Brain microvascular endothelial cell (primary cell): ENCODE measurements at regions not wholly inside any gene's neighbourhood (a gene's known extent, or its start where the extent isn't known, plus 50 kb on each side); places are given as distances from the start of the nearest gene placed in this dataset.

Experiments
- DNase-seq: peaks from one replicate; pipeline ENCODE4 v3.0.0-alpha.2; 2020
- H3K27ac ChIP-seq: fragments of 250-450 bp; sonication (Bioruptor Pico); 2 replicates; pipeline ENCODE4 v1.5.1; 2020; ENCODE audit warnings: mild to moderate bottlenecking, moderate library complexity
- H3K27me3 ChIP-seq: fragments of 250-450 bp; sonication (Bioruptor Pico); replicated peaks from 2 replicates; pipeline ENCODE4 v1.5.1; 2020; ENCODE audit warnings: mild to moderate bottlenecking
- H3K36me3 ChIP-seq: fragments of 250-450 bp; sonication (Bioruptor Pico); replicated peaks from 2 replicates; pipeline ENCODE4 v1.5.1; 2020; ENCODE audit warnings: mild to moderate bottlenecking
- H3K4me3 ChIP-seq: 2 replicates; pipeline ENCODE4 v1.5.1; 2011; ENCODE audit warnings: low read depth, mild to moderate bottlenecking, control low read depth, low read length, moderate library complexity
- CTCF ChIP-seq: IDR thresholded peaks from 2 replicates; pipeline ENCODE4 v1.5.1; 2011; ENCODE audit warnings: low read depth, mild to moderate bottlenecking, moderate library complexity, low read length, control low read depth, inconsistent platforms; ENCODE audit errors: missing control alignments
- in situ Hi-C: cut with HindIII; loops from 2 replicates; pipeline ENCODE4 v1.10.0; 2017; ENCODE audit warnings: low sequenced_read_pairs, low pct_ligation_motif_present

- no peaks in the 10 kb centered on the region for H3K27me3 ChIP-seq
- no peak for TF ChIP-seq CTCF
- DNase-seq = no peak
- no peak overlapping the region for H3K27ac ChIP-seq
- H3K4me3 ChIP-seq = no peak overlapping the region
- H3K36me3 ChIP-seq = no peaks in the 10 kb centered on the region
- in situ Hi-C loops = no loop called here
Measured at GRCh38 chr11:23192256-23192655, 332.0 kb upstream of the CCDC179 start.

- Histone ChIP-seq H3K27me3 (no peaks in the 10 kb centered on the region), H3K36me3 (no peaks in the 10 kb centered on the region), H3K27ac (no peak overlapping the region), H3K4me3 (no peak overlapping the region)
- in situ Hi-C loops = no loop called here
- no peak for DNase-seq
- TF ChIP-seq CTCF = no peak
Measured at GRCh38 chr11:23201936-23202522, 341.8 kb upstream of the CCDC179 start.

DNA sequence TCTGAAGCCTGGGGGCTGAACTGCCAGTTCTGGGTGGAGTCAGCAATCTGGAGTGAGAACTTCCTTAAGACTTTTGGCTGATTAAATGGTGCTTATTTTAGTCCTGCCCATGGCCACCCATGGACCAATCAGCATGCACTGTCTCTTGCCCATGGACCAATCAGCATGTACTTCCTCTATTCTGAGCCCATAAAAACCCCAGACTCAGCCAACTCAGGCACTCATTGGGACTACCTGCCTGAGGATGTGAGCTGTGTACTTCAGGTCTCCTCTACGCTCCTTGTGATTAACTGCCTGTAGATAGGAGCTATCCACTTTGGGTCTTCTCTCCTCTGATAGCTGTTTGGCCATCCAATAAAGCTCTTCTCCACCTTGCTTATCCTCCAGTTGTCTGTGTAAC is 342.3 kb upstream of the CCDC179 start:
- H3K36me3 ChIP-seq = no peaks in the 10 kb centered on the region
- no peak for TF ChIP-seq CTCF
- in situ Hi-C loops = no loop called here
- no peaks in the 10 kb centered on the region for H3K27me3 ChIP-seq
- H3K27ac ChIP-seq = no peak overlapping the region
- no peak overlapping the region for H3K4me3 ChIP-seq
- no peak for DNase-seq

GRCh38 chr11:23205156-23205871 is 345.0 kb upstream of the CCDC179 start:
- in situ Hi-C loops = no loop called here
- Histone ChIP-seq H3K36me3 (no peaks in the 10 kb centered on the region), H3K4me3 (no peak overlapping the region), H3K27me3 (no peaks in the 10 kb centered on the region), H3K27ac (peak overlapping the region; percentile 87)
- TF ChIP-seq CTCF = no peak
- peak; percentile 14 for DNase-seq

DNA sequence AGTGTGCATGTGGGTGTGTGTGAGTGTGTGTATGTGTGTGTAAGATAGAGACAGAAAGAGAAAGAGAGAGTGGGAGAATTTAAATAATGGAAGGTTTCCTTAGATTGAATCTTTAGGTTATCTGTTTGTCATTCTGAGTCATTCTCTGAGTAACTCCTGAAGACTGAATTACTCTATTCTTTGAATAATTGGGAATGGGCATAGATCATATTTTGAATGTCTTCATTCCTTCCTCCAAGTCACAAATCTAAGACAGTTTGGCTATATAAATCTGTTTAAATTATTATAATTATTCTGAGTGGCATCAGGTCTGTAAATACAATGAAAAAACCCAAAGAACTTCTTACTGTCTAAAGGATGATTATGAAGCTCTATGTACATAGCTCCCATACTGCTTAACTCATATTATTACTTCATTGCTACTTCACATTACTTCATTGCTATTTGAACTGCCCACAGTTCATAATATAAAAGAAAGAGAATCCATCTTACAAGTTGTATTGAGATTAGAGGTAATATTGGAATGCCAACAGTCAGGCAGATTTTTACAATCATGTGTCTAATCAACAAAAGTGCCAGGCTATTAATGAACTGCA is 346.6 kb upstream of the CCDC179 start:
- DNase-seq = peak; percentile 1
- H3K27me3 ChIP-seq = no peaks in the 10 kb centered on the region
- H3K4me3 ChIP-seq = no peak overlapping the region
- in situ Hi-C loops = no loop called here
- no peak for TF ChIP-seq CTCF
- H3K36me3 ChIP-seq = no peaks in the 10 kb centered on the region
- H3K27ac ChIP-seq = peak overlapping the region; percentile 87

GRCh38 chr11:23211221-23211620 is 350.9 kb upstream of the CCDC179 start:
- in situ Hi-C loops = no loop called here
- Histone ChIP-seq H3K4me3 (no peak overlapping the region), H3K27me3 (no peaks in the 10 kb centered on the region), H3K36me3 (no peaks in the 10 kb centered on the region), H3K27ac (no peak overlapping the region)
- no peak for TF ChIP-seq CTCF
- peak; percentile 18 for DNase-seq
